ENCODE measurements at regions not wholly inside any gene's neighbourhood (a gene's known extent, or its start where the extent isn't known, plus 50 kb on each side); places are given as distances from the start of the nearest gene placed in this dataset.

DNA sequence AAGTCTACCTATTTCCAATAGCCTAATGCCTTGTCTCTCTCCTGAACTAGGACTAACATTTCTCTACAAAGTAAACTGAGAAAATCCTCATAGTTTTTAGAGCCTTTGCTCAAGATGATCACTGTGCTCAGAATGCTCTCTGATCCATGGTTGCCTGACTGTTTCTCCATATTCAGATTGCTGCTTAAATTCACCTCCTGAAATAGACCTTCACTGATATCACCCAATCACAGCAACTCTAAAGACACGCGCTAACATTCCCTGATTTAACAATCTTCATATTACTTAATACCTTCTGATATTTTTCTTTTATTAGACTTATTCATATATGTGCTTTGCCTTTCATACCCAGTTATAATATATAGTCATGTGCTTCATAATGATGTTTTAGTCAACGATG is 148.9 kb upstream of the SP4 start:
- H3K27me3 ChIP-seq (ENCODE audit: insufficient read depth, insufficient read length), result no peaks in the 10 kb centered on the region
- TF ChIP-seq SUZ12 (IDR thresholded peaks at IDR 0.05; ENCODE audit: extremely low read depth, insufficient read depth, insufficient read length) (no peak), YY1 (IDR thresholded peaks at IDR 0.05; ENCODE audit: insufficient read depth, insufficient read length) (no peak), ZNF274 (IDR thresholded peaks at IDR 0.05; ENCODE audit: low read depth, low read length) (no peak)
- no peak for DNase-seq (ENCODE audit: low read depth, low spot score)

DNA sequence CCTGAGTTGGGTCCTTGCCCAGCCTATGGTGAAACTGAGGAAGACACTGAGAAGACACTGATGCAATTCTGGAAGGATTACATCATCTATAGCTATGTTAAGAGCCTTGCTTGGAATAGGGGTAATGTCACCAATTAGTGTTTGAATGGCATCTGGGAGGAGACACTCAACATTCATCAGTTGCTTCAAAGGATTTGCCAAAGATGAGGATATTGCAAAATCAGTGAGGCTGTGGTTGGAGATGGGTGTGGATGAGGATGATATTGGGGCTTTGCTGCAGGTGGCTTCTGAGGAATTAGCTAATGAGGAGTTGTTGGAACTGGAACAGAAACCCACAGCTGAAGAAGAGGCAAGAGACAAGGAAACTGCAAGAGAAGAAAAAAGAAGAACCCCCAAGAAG is 146.7 kb upstream of the SP4 start:
- Histone ChIP-seq H3K4me3 (ENCODE audit: insufficient read length, low read depth) (no peak overlapping the region), H3K9me3 (ENCODE audit: insufficient read depth, low read length) (no peaks in the 10 kb centered on the region), H3K4me1 (ENCODE audit: insufficient read depth, insufficient read length) (no peaks in the 10 kb centered on the region), H3K27me3 (ENCODE audit: insufficient read depth, insufficient read length) (no peaks in the 10 kb centered on the region), H3K36me3 (ENCODE audit: insufficient read depth, insufficient read length, low read length) (no peaks in the 10 kb centered on the region), H3K9ac (ENCODE audit: insufficient read length, low read depth) (no peak overlapping the region)
- DNase-seq (ENCODE audit: low read depth, low spot score), result no peak
- TF ChIP-seq SUZ12 (IDR thresholded peaks at IDR 0.05; ENCODE audit: extremely low read depth, insufficient read depth, insufficient read length) (no peak), YY1 (IDR thresholded peaks at IDR 0.05; ENCODE audit: insufficient read depth, insufficient read length) (no peak)

More for the DNA sequence above, 148.9 kb upstream of the SP4 start:
- H3K4me1 ChIP-seq (ENCODE audit: insufficient read depth, insufficient read length), result no peaks in the 10 kb centered on the region
- H3K9me3 ChIP-seq (ENCODE audit: insufficient read depth, low read length), result no peaks in the 10 kb centered on the region
- no peak overlapping the region for H3K4me3 ChIP-seq (ENCODE audit: insufficient read length, low read depth)
- H3K9ac ChIP-seq (ENCODE audit: insufficient read length, low read depth), result no peak overlapping the region
- H3K36me3 ChIP-seq (ENCODE audit: insufficient read depth, insufficient read length, low read length), result no peaks in the 10 kb centered on the region

DNA sequence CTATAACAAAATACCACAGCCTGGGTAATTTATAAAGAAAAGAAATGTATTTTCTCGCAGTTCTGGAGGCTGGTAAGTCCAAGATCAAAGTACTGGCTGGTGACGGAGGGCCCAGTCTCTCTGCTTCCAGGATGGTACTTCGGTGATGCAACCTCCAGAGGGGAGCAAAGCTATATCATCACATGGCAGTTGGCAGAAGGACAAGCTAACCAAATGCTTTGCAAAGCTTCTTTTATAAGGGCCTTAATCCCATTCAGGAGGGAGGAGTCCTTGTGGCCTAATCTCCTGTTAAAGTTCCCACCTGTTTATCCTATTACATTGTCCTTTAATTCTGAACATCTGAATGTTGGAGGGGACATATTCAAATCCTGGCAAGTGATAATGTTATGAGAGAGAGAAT is 134.1 kb upstream of the SP4 start:
- no peaks in the 10 kb centered on the region for H3K4me1 ChIP-seq (ENCODE audit: insufficient read depth, insufficient read length)
- TF ChIP-seq SUZ12 (IDR thresholded peaks at IDR 0.05; ENCODE audit: extremely low read depth, insufficient read depth, insufficient read length) (no peak), YY1 (IDR thresholded peaks at IDR 0.05; ENCODE audit: insufficient read depth, insufficient read length) (no peak), ZNF274 (IDR thresholded peaks at IDR 0.05; ENCODE audit: low read depth, low read length) (no peak)
- DNase-seq (ENCODE audit: low read depth, low spot score), result no peak

DNA sequence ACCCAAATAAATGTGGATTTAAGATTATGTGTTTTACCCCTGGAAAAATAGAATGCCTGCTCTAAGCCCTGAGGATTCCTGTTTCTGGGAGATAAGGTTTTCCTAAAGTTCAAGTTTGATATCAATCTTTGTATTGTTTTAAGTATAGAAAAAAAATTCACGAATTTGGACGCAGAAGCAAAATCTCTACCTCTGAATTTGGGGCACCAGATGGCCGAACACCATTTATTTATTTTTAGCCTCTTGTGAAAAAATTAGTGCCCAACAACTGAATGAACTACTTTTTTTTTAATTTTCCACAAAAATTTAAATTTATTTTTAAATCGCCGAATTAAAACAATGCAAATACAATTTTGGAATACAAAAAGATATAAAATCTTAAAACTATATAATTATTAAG is 128.1 kb upstream of the SP4 start:
- H3K4me3 ChIP-seq (ENCODE audit: insufficient read length, low read depth), result no peak overlapping the region
- no peak for TF ChIP-seq SUZ12 (IDR thresholded peaks at IDR 0.05; ENCODE audit: extremely low read depth, insufficient read depth, insufficient read length)
- no peak for TF ChIP-seq YY1 (IDR thresholded peaks at IDR 0.05; ENCODE audit: insufficient read depth, insufficient read length)
- TF ChIP-seq ZNF274 (IDR thresholded peaks at IDR 0.05; ENCODE audit: low read depth, low read length), result no peak
- H3K9me3 ChIP-seq (ENCODE audit: insufficient read depth, low read length), result no peaks in the 10 kb centered on the region
- no peaks in the 10 kb centered on the region for H3K27me3 ChIP-seq (ENCODE audit: insufficient read depth, insufficient read length)
- no peaks in the 10 kb centered on the region for H3K4me1 ChIP-seq (ENCODE audit: insufficient read depth, insufficient read length)
- no peak overlapping the region for H3K9ac ChIP-seq (ENCODE audit: insufficient read length, low read depth)
- DNase-seq (ENCODE audit: low read depth, low spot score), result no peak
- H3K36me3 ChIP-seq (ENCODE audit: insufficient read depth, insufficient read length, low read length), result no peaks in the 10 kb centered on the region

More for the DNA sequence above, 134.1 kb upstream of the SP4 start:
- no peaks in the 10 kb centered on the region for H3K36me3 ChIP-seq (ENCODE audit: insufficient read depth, insufficient read length, low read length)
- H3K27me3 ChIP-seq (ENCODE audit: insufficient read depth, insufficient read length), result no peaks in the 10 kb centered on the region
- no peak overlapping the region for H3K4me3 ChIP-seq (ENCODE audit: insufficient read length, low read depth)
- no peaks in the 10 kb centered on the region for H3K9me3 ChIP-seq (ENCODE audit: insufficient read depth, low read length)
- H3K9ac ChIP-seq (ENCODE audit: insufficient read length, low read depth), result no peak overlapping the region

DNA sequence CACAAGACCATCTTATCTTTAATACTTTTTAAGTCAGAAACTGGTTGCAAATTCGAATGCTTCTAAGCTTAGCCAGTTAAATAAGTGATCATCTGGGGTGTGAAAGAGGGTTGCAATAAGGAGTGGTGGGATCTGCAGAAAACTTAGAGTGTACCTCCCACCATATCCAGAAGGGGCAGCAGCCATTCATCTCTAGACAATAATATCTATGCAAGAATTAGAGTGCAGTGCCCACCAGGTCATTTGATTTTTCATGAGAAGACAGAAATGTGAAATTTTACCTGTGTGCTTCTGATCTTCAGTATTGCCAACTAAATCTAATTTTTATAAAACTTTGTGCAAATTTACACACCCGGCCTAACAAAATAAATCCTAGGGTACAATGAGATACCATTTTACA is 127.2 kb upstream of the SP4 start:
- no peaks in the 10 kb centered on the region for H3K4me1 ChIP-seq (ENCODE audit: insufficient read depth, insufficient read length)
- TF ChIP-seq SUZ12 (IDR thresholded peaks at IDR 0.05; ENCODE audit: extremely low read depth, insufficient read depth, insufficient read length) (no peak), YY1 (IDR thresholded peaks at IDR 0.05; ENCODE audit: insufficient read depth, insufficient read length) (no peak), ZNF274 (IDR thresholded peaks at IDR 0.05; ENCODE audit: low read depth, low read length) (no peak)
- no peaks in the 10 kb centered on the region for H3K36me3 ChIP-seq (ENCODE audit: insufficient read depth, insufficient read length, low read length)
- no peak for DNase-seq (ENCODE audit: low read depth, low spot score)
- H3K4me3 ChIP-seq (ENCODE audit: insufficient read length, low read depth), result no peak overlapping the region
- H3K9ac ChIP-seq (ENCODE audit: insufficient read length, low read depth), result no peak overlapping the region
- H3K9me3 ChIP-seq (ENCODE audit: insufficient read depth, low read length), result no peaks in the 10 kb centered on the region
- H3K27me3 ChIP-seq (ENCODE audit: insufficient read depth, insufficient read length), result no peaks in the 10 kb centered on the region

DNA sequence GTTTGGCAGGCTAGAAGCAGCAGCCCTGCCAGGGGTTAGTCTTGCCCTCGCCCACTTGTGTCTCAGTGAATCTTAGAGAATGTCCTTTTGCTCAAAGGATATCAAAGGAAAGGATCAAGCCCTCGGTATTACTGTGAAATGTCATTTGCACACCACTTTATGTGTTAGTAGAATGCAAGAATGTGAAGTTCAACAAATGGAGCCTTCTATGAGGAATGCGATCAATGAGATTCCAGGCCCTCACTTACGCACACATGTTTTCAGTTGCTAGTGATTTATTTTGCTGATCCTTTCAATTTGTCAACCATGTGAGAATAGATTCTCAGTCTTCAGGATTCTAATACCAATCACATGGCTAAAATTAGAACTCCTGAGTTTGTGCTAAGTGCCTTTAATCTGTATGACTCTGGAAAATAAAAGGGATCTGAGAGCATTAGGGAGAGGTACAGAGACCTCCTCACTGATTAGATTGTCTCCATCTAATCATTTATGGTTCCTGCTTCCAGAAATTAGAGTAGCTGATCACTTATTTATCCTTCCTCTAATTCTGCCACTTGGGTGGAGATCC is 123.0 kb upstream of the SP4 start:
- no peak overlapping the region for H3K9ac ChIP-seq (ENCODE audit: insufficient read length, low read depth)
- H3K4me3 ChIP-seq (ENCODE audit: insufficient read length, low read depth), result no peak overlapping the region
- DNase-seq (ENCODE audit: low read depth, low spot score), result no peak
- no peaks in the 10 kb centered on the region for H3K4me1 ChIP-seq (ENCODE audit: insufficient read depth, insufficient read length)
- no peak for TF ChIP-seq YY1 (IDR thresholded peaks at IDR 0.05; ENCODE audit: insufficient read depth, insufficient read length)
- TF ChIP-seq SUZ12 (IDR thresholded peaks at IDR 0.05; ENCODE audit: extremely low read depth, insufficient read depth, insufficient read length), result no peak
- no peak for TF ChIP-seq ZNF274 (IDR thresholded peaks at IDR 0.05; ENCODE audit: low read depth, low read length)
- H3K36me3 ChIP-seq (ENCODE audit: insufficient read depth, insufficient read length, low read length), result no peaks in the 10 kb centered on the region
- peaks cover 18% of the 10 kb centered on the region for H3K9me3 ChIP-seq (ENCODE audit: insufficient read depth, low read length)
- no peaks in the 10 kb centered on the region for H3K27me3 ChIP-seq (ENCODE audit: insufficient read depth, insufficient read length)

DNA sequence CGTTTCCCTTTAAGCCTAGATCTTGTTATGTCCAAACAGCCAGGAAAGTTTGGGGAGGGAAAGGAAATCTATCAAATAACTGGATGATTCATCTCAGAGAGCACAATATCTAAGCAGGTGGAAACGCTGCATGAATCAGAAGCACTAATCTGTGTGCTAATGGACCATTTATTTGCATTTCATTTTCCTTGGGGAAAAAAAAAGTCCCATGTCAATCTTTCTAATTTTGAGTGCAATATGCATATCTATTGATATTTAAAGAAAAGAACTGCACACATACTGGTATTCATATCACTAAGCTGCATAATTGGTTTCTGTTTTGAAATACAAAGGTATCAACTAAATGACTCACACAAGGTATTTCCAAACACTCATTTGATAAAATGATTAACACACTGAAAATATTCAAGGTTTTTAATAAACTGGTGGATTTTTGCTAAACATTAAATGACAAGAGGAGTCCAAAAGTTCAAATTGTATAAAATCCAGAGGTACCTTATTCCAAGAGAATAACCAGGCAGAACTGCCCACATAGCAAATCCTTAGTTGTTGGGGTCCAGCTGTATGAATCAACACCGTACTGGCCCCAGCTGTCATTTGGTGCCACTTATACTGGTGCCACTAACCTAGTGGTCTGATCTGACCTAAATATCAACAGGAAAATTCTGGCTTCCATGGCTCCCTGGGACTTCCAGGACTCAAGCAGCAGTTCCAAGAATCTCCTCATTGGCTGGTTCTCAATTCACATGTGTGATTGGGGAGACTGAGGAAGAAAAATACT is 122.2 kb upstream of the SP4 start:
- Histone ChIP-seq H3K4me3 (ENCODE audit: insufficient read length, low read depth) (no peak overlapping the region), H3K9me3 (ENCODE audit: insufficient read depth, low read length) (peaks cover 18% of the 10 kb centered on the region), H3K36me3 (ENCODE audit: insufficient read depth, insufficient read length, low read length) (no peaks in the 10 kb centered on the region), H3K9ac (ENCODE audit: insufficient read length, low read depth) (no peak overlapping the region), H3K4me1 (ENCODE audit: insufficient read depth, insufficient read length) (no peaks in the 10 kb centered on the region), H3K27me3 (ENCODE audit: insufficient read depth, insufficient read length) (no peaks in the 10 kb centered on the region)
- no peak for DNase-seq (ENCODE audit: low read depth, low spot score)
- TF ChIP-seq YY1 (IDR thresholded peaks at IDR 0.05; ENCODE audit: insufficient read depth, insufficient read length), result no peak
- no peak for TF ChIP-seq ZNF274 (IDR thresholded peaks at IDR 0.05; ENCODE audit: low read depth, low read length)
- no peak for TF ChIP-seq SUZ12 (IDR thresholded peaks at IDR 0.05; ENCODE audit: extremely low read depth, insufficient read depth, insufficient read length)
